ENCODE measurements at regions not wholly inside any gene's neighbourhood (a gene's known extent, or its start where the extent isn't known, plus 50 kb on each side); places are given as distances from the start of the nearest gene placed in this dataset.

- TF ChIP-seq POLR2A (IDR thresholded peaks at IDR 0.05) (no peak), EP300 (IDR thresholded peaks at IDR 0.05) (no peak), POLR2AphosphoS5 (IDR thresholded peaks at IDR 0.05) (no peak)
These were observed 1129.5 kb upstream of the MAP3K7 start for GRCh38 chr6:91716361-91716760.

Measured in upper lobe of left lung (tissue), 4 donors.